ENCODE measurements at regions not wholly inside any gene's neighbourhood (a gene's known extent, or its start where the extent isn't known, plus 50 kb on each side); places are given as distances from the start of the nearest gene placed in this dataset.

DNA sequence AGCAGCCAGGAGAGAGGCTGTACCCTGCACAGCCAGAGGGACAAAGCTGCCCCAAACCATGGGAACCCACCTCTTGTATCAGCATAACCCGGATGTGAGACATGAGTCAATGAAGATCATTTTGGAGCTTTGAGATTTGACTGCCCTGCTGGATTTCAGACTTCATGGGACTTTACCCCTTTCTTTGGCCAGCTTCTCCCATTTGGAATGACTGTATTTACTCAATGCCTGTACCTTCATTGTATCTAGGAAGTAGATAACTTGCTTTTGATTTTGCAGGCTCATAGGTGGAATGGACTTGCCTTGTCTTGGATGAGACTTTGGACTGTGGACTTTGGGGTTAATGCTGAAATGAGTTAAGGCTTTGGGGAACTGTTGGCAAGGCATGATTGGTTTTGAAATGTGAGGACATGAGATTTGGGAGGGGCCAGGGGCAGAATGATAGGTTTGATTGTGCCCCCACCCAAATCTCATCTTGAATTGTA lies 616.2 kb downstream of the RWDD3 start:
- Histone ChIP-seq H3K79me2 (ENCODE audit: insufficient read depth, low read length) (no peaks in the 10 kb centered on the region), H3K4me1 (ENCODE audit: insufficient read depth, low read length, poor library complexity, severe bottlenecking) (no peaks in the 10 kb centered on the region), H3F3A (ENCODE audit: low read depth) (no peaks in the 10 kb centered on the region), H3K9me3 (ENCODE audit: insufficient read depth, low read depth, low read length) (no peaks in the 10 kb centered on the region), H3K9me2 (replicated peaks; ENCODE audit: low read depth, low read length) (no peaks in the 10 kb centered on the region), H3K36me3 (ENCODE audit: insufficient read depth, low read length) (no peaks in the 10 kb centered on the region), H4K20me1 (ENCODE audit: insufficient read depth, low read length, poor library complexity, severe bottlenecking) (no peaks in the 10 kb centered on the region), H2AFZ (ENCODE audit: low read length) (no peak overlapping the region), H3K4me3 (ENCODE audit: low read length, poor library complexity, severe bottlenecking) (no peak overlapping the region), H3K9ac (ENCODE audit: low read depth, low read length, poor library complexity, severe bottlenecking) (no peak overlapping the region), H3K4me2 (ENCODE audit: low read depth, low read length, poor library complexity, severe bottlenecking) (no peak overlapping the region), H3K27me3 (ENCODE audit: insufficient read depth, low read length, poor library complexity, severe bottlenecking) (no peaks in the 10 kb centered on the region)
- no peak for TF ChIP-seq EZH2phosphoT487 (IDR thresholded peaks at IDR 0.05; ENCODE audit: borderline replicate concordance)
- TF ChIP-seq, protein P1, sequence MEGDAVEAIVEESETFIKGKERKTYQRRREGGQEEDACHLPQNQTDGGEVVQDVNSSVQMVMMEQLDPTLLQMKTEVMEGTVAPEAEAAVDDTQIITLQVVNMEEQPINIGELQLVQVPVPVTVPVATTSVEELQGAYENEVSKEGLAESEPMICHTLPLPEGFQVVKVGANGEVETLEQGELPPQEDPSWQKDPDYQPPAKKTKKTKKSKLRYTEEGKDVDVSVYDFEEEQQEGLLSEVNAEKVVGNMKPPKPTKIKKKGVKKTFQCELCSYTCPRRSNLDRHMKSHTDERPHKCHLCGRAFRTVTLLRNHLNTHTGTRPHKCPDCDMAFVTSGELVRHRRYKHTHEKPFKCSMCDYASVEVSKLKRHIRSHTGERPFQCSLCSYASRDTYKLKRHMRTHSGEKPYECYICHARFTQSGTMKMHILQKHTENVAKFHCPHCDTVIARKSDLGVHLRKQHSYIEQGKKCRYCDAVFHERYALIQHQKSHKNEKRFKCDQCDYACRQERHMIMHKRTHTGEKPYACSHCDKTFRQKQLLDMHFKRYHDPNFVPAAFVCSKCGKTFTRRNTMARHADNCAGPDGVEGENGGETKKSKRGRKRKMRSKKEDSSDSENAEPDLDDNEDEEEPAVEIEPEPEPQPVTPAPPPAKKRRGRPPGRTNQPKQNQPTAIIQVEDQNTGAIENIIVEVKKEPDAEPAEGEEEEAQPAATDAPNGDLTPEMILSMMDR (conservative IDR thresholded peaks at IDR 0.05; ENCODE audit: low read length), result no peak

DNA sequence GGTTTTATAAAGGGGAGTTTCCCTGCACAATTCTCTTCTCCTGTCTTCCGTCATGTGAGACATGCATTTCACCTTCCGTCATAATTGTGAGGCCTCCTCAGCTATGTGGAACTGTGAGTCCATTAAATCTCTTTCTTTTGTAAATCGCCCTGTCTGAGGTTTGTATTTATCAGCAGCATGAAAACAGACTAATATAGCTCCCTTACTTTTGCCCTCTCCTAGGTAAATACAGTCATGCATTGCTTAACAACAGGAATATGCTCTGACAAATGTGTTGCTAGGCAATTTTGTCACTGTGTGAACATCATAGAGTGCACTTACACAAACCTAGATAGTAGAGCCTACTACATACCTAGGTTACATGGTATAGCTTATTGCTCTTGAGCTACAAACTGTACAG lies 616.8 kb downstream of the RWDD3 start:
- H3F3A ChIP-seq (ENCODE audit: low read depth), result no peaks in the 10 kb centered on the region
- H3K4me3 ChIP-seq (ENCODE audit: low read length, poor library complexity, severe bottlenecking), result no peak overlapping the region
- no peaks in the 10 kb centered on the region for H4K20me1 ChIP-seq (ENCODE audit: insufficient read depth, low read length, poor library complexity, severe bottlenecking)
- no peaks in the 10 kb centered on the region for H3K4me1 ChIP-seq (ENCODE audit: insufficient read depth, low read length, poor library complexity, severe bottlenecking)
- H3K9ac ChIP-seq (ENCODE audit: low read depth, low read length, poor library complexity, severe bottlenecking), result no peak overlapping the region
- no peaks in the 10 kb centered on the region for H3K9me2 ChIP-seq (replicated peaks; ENCODE audit: low read depth, low read length)
- no peaks in the 10 kb centered on the region for H3K79me2 ChIP-seq (ENCODE audit: insufficient read depth, low read length)
- TF ChIP-seq, protein P1 (conservative IDR thresholded peaks at IDR 0.05; ENCODE audit: low read length), result no peak
- no peak for TF ChIP-seq EZH2phosphoT487 (IDR thresholded peaks at IDR 0.05; ENCODE audit: borderline replicate concordance)
- H3K36me3 ChIP-seq (ENCODE audit: insufficient read depth, low read length), result no peaks in the 10 kb centered on the region
- H3K9me3 ChIP-seq (ENCODE audit: insufficient read depth, low read depth, low read length), result no peaks in the 10 kb centered on the region
- H3K27me3 ChIP-seq (ENCODE audit: insufficient read depth, low read length, poor library complexity, severe bottlenecking), result no peaks in the 10 kb centered on the region
- H3K4me2 ChIP-seq (ENCODE audit: low read depth, low read length, poor library complexity, severe bottlenecking), result no peak overlapping the region
- H2AFZ ChIP-seq (ENCODE audit: low read length), result no peak overlapping the region

DNA sequence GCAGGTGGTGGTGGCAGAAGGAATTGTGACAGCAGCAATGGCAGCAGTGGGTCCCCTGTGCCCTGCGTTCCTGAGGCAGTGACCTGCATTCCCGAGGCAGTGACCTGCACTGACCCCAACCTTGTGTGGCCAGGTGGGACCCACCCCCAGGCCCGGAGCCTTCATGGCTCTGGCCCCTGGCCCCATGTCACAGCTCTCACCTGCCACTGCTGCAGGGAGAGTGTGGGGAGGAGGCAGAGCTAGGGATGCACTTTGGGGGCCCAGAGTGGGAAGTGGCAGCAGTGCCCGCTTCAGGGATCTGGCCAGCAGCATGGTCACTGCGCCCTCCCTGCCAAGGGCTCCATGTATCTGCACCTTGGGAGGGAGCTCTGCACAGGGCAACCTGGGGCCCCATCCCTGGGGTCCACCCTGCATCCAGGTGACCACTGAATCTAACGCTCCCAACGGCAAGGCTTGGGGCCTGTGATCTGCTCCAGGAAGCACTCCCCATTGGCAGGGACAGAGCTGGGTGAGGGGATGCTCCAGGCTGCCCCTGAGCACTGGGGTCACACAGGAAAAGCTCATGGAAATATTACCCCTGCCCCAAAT lies 618.6 kb downstream of the RWDD3 start:
- no peak overlapping the region for H3K4me3 ChIP-seq (ENCODE audit: low read length, poor library complexity, severe bottlenecking)
- no peaks in the 10 kb centered on the region for H3K36me3 ChIP-seq (ENCODE audit: insufficient read depth, low read length)
- no peak overlapping the region for H3K9ac ChIP-seq (ENCODE audit: low read depth, low read length, poor library complexity, severe bottlenecking)
- no peaks in the 10 kb centered on the region for H3K9me2 ChIP-seq (replicated peaks; ENCODE audit: low read depth, low read length)
- H3K4me1 ChIP-seq (ENCODE audit: insufficient read depth, low read length, poor library complexity, severe bottlenecking), result no peaks in the 10 kb centered on the region
- no peak for TF ChIP-seq EZH2phosphoT487 (IDR thresholded peaks at IDR 0.05; ENCODE audit: borderline replicate concordance)
- TF ChIP-seq, protein P1 (conservative IDR thresholded peaks at IDR 0.05; ENCODE audit: low read length), result no peak
- H3K27me3 ChIP-seq (ENCODE audit: insufficient read depth, low read length, poor library complexity, severe bottlenecking), result no peaks in the 10 kb centered on the region
- no peaks in the 10 kb centered on the region for H4K20me1 ChIP-seq (ENCODE audit: insufficient read depth, low read length, poor library complexity, severe bottlenecking)
- H3F3A ChIP-seq (ENCODE audit: low read depth), result no peaks in the 10 kb centered on the region
- no peak overlapping the region for H3K4me2 ChIP-seq (ENCODE audit: low read depth, low read length, poor library complexity, severe bottlenecking)
- no peaks in the 10 kb centered on the region for H3K79me2 ChIP-seq (ENCODE audit: insufficient read depth, low read length)
- H2AFZ ChIP-seq (ENCODE audit: low read length), result no peak overlapping the region
- H3K9me3 ChIP-seq (ENCODE audit: insufficient read depth, low read depth, low read length), result no peaks in the 10 kb centered on the region
